Peyer's patch (tissue), 4 donors: ENCODE measurements at regions not wholly inside any gene's neighbourhood (a gene's known extent, or its start where the extent isn't known, plus 50 kb on each side); places are given as distances from the start of the nearest gene placed in this dataset.

ENCODE experiments used
- DNase-seq, 3 donors: peaks; one replicate each; pipeline ENCODE4 v3.0.0-alpha.2; 2017 to 2019
- H3K27ac ChIP-seq, 4 donors: fragments of 200-600 bp; sonication (generic); one replicate each; pipeline ENCODE4 v1.5.1; 2016 to 2019
- H3K27me3 ChIP-seq, 2 donors: fragments of 200-600 bp; sonication (generic); one replicate each; pipeline ENCODE4 v1.5.1; 2019
- H3K36me3 ChIP-seq, 3 donors: fragments of 200-600 bp; sonication (generic); one replicate each; pipeline ENCODE4 v1.5.1; 2016 to 2019
- H3K4me1 ChIP-seq, 4 donors: fragments of 200-600 bp; sonication (generic); one replicate each; pipeline ENCODE4 v1.5.1; 2016 to 2019
- H3K4me3 ChIP-seq, 4 donors: fragments of 200-600 bp; sonication (generic); 1 replicate in 3 of 4; 2 replicates in 1 of 4; pipeline ENCODE4 v1.5.1; 2016 to 2019; ENCODE audit warnings: mild to moderate bottlenecking in 1 of 4
- H3K9me3 ChIP-seq, 4 donors: fragments of 200-600 bp; sonication (generic); one replicate each; pipeline ENCODE4 v1.5.1; 2016 to 2019; ENCODE audit warnings: mild to moderate bottlenecking in 1 of 4
- POLR2A ChIP-seq, 2 donors: fragments of 450-650 bp; IDR thresholded peaks; one replicate each; pipeline ENCODE4 v1.5.1; 2017; ENCODE audit warnings: antibody characterized with exemption in 2 of 2, mild to moderate bottlenecking in 2 of 2, moderate library complexity in 2 of 2
- TF ChIP-seq, protein P1 (sequence below), 6 experiments: fragments of 450-650 bp in 4 of 6; fragments of 200-600 bp in 2 of 6; sonication (generic) in 1 of 6; IDR thresholded peaks; one replicate each; pipeline ENCODE4 v1.5.1; 2017 to 2019; ENCODE audit warnings: antibody characterized with exemption in 6 of 6, mild to moderate bottlenecking in 3 of 6, moderate library complexity in 1 of 6

DNA sequence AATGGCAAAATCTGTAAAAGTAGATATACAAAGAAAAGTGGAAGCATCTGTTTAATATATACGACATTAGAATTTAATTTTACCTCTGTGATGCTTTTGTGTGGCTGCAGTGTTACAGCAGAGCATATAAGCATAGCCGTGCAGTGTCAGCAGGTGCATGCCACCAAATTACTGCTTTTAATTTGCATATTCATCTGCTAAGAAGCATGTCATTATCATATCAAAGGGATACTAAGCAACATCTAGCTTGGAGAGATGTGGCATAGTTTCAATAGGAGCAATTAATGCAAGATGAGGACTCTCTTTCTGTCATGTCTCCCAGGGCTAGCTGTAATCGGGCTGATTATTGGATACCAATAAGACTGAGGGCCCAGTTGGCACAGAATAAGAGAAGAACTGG is 214.4 kb upstream of the SOX2 start:
- Histone ChIP-seq H3K36me3 (no peaks in the 10 kb centered on the region), H3K4me1 (no peaks in the 10 kb centered on the region), H3K9me3 (no peaks in the 10 kb centered on the region), H3K27me3 (no peaks in the 10 kb centered on the region), H3K27ac (no peak overlapping the region), H3K4me3 (no peak overlapping the region)
- DNase-seq = no peak
- TF ChIP-seq, protein P1, sequence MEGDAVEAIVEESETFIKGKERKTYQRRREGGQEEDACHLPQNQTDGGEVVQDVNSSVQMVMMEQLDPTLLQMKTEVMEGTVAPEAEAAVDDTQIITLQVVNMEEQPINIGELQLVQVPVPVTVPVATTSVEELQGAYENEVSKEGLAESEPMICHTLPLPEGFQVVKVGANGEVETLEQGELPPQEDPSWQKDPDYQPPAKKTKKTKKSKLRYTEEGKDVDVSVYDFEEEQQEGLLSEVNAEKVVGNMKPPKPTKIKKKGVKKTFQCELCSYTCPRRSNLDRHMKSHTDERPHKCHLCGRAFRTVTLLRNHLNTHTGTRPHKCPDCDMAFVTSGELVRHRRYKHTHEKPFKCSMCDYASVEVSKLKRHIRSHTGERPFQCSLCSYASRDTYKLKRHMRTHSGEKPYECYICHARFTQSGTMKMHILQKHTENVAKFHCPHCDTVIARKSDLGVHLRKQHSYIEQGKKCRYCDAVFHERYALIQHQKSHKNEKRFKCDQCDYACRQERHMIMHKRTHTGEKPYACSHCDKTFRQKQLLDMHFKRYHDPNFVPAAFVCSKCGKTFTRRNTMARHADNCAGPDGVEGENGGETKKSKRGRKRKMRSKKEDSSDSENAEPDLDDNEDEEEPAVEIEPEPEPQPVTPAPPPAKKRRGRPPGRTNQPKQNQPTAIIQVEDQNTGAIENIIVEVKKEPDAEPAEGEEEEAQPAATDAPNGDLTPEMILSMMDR (IDR thresholded peaks at IDR 0.05) = no peak
- TF ChIP-seq POLR2A (IDR thresholded peaks at IDR 0.05) = no peak

DNA sequence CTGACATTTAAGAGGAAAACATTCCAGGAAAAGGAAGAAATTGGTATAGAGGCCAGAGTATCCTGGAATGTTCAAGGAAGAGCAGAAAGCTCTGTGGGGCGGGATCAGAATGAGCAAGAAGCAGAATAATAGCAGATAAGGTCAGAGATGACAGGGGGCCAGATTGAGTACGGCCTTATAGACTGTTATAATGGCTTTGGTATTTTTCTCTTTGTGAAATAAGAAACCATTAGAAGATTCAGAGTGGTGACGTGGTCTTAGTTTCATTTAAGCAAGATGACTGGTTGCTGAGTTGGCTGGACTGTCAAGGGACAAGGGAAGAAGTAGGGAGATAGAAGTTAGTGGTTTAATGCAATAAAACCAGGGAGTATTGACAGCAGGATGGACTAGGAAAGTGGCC is 218.3 kb upstream of the SOX2 start:
- Histone ChIP-seq H3K4me3 (no peak overlapping the region), H3K36me3 (no peaks in the 10 kb centered on the region), H3K4me1 (no peaks in the 10 kb centered on the region), H3K9me3 (no peaks in the 10 kb centered on the region), H3K27ac (no peak overlapping the region), H3K27me3 (no peaks in the 10 kb centered on the region)
- TF ChIP-seq POLR2A (IDR thresholded peaks at IDR 0.05) = no peak
- TF ChIP-seq, protein P1 (IDR thresholded peaks at IDR 0.05) = no peak
- no peak for DNase-seq

DNA sequence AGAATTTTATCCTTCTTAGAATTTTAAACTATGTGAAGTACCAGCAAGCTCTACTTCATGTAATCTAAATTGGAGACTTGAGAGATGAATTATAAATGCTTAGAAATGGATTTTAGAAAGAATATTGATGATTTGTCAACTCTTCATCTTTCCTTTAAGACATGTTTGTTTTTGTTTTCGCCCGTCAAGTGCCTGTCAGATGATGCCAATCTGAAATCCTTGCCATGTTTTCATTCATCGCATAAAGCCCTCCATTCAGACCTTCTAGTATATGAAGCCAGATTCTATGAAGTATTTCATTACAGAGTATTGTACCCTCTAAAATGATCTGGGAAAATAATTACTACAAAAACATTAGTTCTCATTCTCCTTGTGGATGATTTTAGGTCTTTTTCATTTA is 223.2 kb upstream of the SOX2 start:
- no peak for DNase-seq
- Histone ChIP-seq H3K4me1 (no peaks in the 10 kb centered on the region), H3K4me3 (no peak overlapping the region), H3K36me3 (no peaks in the 10 kb centered on the region), H3K27ac (no peak overlapping the region), H3K27me3 (no peaks in the 10 kb centered on the region), H3K9me3 (no peaks in the 10 kb centered on the region)
- TF ChIP-seq POLR2A (IDR thresholded peaks at IDR 0.05) = no peak
- TF ChIP-seq, protein P1 (IDR thresholded peaks at IDR 0.05) = no peak

DNA sequence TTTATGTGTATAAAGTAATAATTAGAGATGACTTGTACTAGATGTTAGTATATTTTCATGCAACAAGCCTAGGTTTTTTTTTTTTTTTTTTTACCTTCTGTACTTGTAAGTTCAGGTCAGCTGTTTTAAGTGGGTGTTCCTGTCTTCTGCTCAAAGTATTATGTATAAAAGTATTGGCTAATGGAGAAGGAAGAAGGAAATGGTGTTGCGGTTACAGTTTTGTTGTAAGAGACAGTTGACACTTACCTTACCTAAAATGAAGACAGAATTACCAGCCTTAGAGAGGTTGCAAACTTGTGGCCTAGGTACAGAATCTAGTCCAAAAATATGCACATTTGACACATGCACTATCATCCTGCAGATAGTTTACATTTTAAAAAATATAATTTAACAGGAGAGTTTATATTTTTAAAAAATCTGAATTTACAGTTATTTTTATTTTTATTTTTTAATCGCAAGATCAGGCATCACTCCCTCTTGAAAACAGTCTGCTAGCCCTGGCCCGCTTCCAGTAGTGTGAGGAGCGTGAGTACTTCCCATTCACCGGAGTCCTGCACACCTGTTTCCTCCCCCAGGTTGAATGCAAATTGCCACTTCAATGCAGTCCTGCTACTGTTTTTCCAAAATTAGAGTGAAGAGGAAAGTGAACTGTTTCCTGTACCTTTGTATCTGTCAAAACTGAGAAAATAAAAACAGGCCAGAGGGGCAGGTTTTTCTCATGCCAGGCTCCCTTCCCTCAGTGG is 224.3 kb upstream of the SOX2 start:
- no peaks in the 10 kb centered on the region for H3K27me3 ChIP-seq
- no peak for DNase-seq
- no peaks in the 10 kb centered on the region for H3K9me3 ChIP-seq
- no peaks in the 10 kb centered on the region for H3K4me1 ChIP-seq
- no peak overlapping the region for H3K4me3 ChIP-seq
- H3K36me3 ChIP-seq = no peaks in the 10 kb centered on the region
- no peak overlapping the region for H3K27ac ChIP-seq
- no peak for TF ChIP-seq POLR2A (IDR thresholded peaks at IDR 0.05)
- TF ChIP-seq, protein P1 (IDR thresholded peaks at IDR 0.05) = no peak

DNA sequence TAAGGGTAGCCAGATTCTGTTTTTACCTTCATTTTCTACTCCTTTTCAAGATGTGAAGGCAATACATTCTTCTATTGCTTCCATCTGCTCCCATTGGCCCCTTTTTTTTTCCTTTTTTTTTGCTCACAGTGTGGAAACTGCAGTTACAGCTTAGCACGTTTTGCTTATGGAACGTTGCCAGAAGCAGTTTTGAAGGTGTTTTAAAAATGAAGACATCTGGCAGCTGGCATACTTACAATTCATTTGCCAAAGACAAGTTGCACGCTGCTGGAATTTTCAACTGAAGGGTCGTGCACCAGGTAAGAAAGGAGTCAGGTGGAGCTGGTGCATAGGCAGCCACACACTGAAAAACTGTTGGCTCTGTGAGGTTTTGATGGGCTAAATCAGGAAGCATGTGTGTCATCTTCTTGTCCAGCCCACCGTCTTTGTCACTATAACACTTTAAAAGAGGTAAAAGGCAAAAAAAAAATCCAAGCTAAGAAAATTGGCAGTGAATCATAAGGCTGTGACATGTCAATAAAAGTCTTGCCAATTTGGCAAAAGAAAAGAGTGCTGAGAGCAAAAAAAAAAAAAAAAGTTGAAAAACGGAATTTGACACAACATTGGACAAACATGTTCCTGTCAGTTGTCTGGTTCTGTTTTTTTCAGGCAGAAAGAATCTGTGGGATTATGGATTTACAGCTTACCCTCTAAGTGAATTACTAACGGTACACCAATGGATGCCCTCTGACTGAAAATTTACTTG is 225.4 kb upstream of the SOX2 start:
- H3K27me3 ChIP-seq = no peaks in the 10 kb centered on the region
- TF ChIP-seq, protein P1 (IDR thresholded peaks at IDR 0.05) = no peak
- no peak for TF ChIP-seq POLR2A (IDR thresholded peaks at IDR 0.05)
- no peaks in the 10 kb centered on the region for H3K4me1 ChIP-seq
- DNase-seq = no peak
- no peak overlapping the region for H3K27ac ChIP-seq
- no peaks in the 10 kb centered on the region for H3K9me3 ChIP-seq
- no peaks in the 10 kb centered on the region for H3K36me3 ChIP-seq
- H3K4me3 ChIP-seq = no peak overlapping the region
